Liver (tissue), 8 donors: ENCODE measurements at regions not wholly inside any gene's neighbourhood (a gene's known extent, or its start where the extent isn't known, plus 50 kb on each side); places are given as distances from the start of the nearest gene placed in this dataset.

Experiments used
- DNase-seq: peaks from one replicate; pipeline ENCODE4 v3.0.0-alpha.2; 2017; ENCODE audit warnings: low spot score
- H3K27ac ChIP-seq, 2 donors: one replicate each; pipeline ENCODE4 v1.7.0; 2013; ENCODE audit warnings: inconsistent platforms in 2 of 2, low read length in 2 of 2, control low read depth in 1 of 2, low read depth in 1 of 2, mild to moderate bottlenecking in 1 of 2
- H3K27me3 ChIP-seq, 4 donors: one replicate each; pipeline versions ENCODE4 v1.6.1 to v1.7.0; 2013; ENCODE audit warnings: low read length in 3 of 4, inconsistent platforms in 1 of 4, mild to moderate bottlenecking in 1 of 4, moderate library complexity in 1 of 4; ENCODE audit not compliant: control insufficient read depth in 4 of 4, insufficient read depth in 4 of 4
- H3K36me3 ChIP-seq, 4 donors: one replicate each; pipeline versions ENCODE4 v1.6.1 to v1.7.0; 2013; ENCODE audit warnings: low read length in 3 of 4, mild to moderate bottlenecking in 3 of 4, low read depth in 1 of 4, moderate library complexity in 1 of 4; ENCODE audit not compliant: control insufficient read depth in 4 of 4, insufficient read depth in 3 of 4
- H3K4me1 ChIP-seq, 4 donors: one replicate each; pipeline versions ENCODE4 v1.6.1 to v1.7.0; 2013; ENCODE audit warnings: low read length in 3 of 4, mild to moderate bottlenecking in 3 of 4, moderate library complexity in 1 of 4; ENCODE audit not compliant: control insufficient read depth in 4 of 4, insufficient read depth in 4 of 4
- H3K4me3 ChIP-seq, 3 donors: one replicate each; pipeline versions ENCODE4 v1.6.1 to v1.7.0; 2013; ENCODE audit warnings: low read length in 3 of 3, control low read depth in 1 of 3, low read depth in 1 of 3, mild to moderate bottlenecking in 1 of 3
- H3K9ac ChIP-seq, 2 donors: one replicate each; pipeline ENCODE4 v1.7.0; 2013; ENCODE audit warnings: low read length in 2 of 2, mild to moderate bottlenecking in 2 of 2, moderate library complexity in 2 of 2, control low read depth in 1 of 2, low read depth in 1 of 2
- H3K9me3 ChIP-seq, 4 donors: one replicate each; pipeline versions ENCODE4 v1.6.1 to v1.7.0; 2013; ENCODE audit warnings: low read length in 3 of 4; ENCODE audit not compliant: control insufficient read depth in 4 of 4
- EGR1 ChIP-seq, 2 donors: IDR thresholded peaks; 2 replicates each; pipeline ENCODE4 v1.6.1; 2016 to 2018; ENCODE audit warnings: antibody characterized with exemption in 2 of 2, low read depth in 2 of 2
- FOXA1 ChIP-seq: IDR thresholded peaks from 2 replicates; pipeline ENCODE4 v1.6.1; 2016; ENCODE audit warnings: antibody characterized with exemption
- FOXA2 ChIP-seq: IDR thresholded peaks from 2 replicates; pipeline ENCODE4 v1.6.1; 2016; ENCODE audit warnings: antibody characterized with exemption
- GABPA ChIP-seq, 2 donors: IDR thresholded peaks in 1 of 2; conservative IDR thresholded peaks in 1 of 2; 2 replicates each; pipeline ENCODE4 v1.6.1; 2016; ENCODE audit warnings: antibody characterized with exemption in 2 of 2, mild to moderate bottlenecking in 1 of 2, moderate library complexity in 1 of 2
- HNF4A ChIP-seq, 2 donors: conservative IDR thresholded peaks; 2 replicates each; pipeline ENCODE4 v1.6.1; 2016; ENCODE audit warnings: antibody characterized with exemption in 2 of 2, mild to moderate bottlenecking in 2 of 2
- HNF4G ChIP-seq: IDR thresholded peaks from 2 replicates; pipeline ENCODE4 v1.6.1; 2016; ENCODE audit warnings: antibody characterized with exemption
- JUND ChIP-seq, 2 donors: IDR thresholded peaks; 2 replicates each; pipeline ENCODE4 v1.6.1; 2016; ENCODE audit warnings: antibody characterized with exemption in 2 of 2
- MAX ChIP-seq: IDR thresholded peaks from 2 replicates; pipeline ENCODE4 v1.6.1; 2016; ENCODE audit warnings: antibody characterized with exemption
- NR2F2 ChIP-seq: IDR thresholded peaks from 2 replicates; pipeline ENCODE4 v1.6.1; 2016; ENCODE audit warnings: antibody characterized with exemption
- RAD21 ChIP-seq, 2 donors: IDR thresholded peaks; 2 replicates each; pipeline ENCODE4 v1.6.1; 2016; ENCODE audit warnings: antibody characterized with exemption in 2 of 2, mild to moderate bottlenecking in 2 of 2
- REST ChIP-seq: IDR thresholded peaks from 2 replicates; pipeline ENCODE4 v1.6.1; 2016; ENCODE audit warnings: antibody characterized with exemption, mild to moderate bottlenecking
- RXRA ChIP-seq, 2 donors: IDR thresholded peaks; 2 replicates each; pipeline ENCODE4 v1.6.1; 2017 to 2018; ENCODE audit warnings: antibody characterized with exemption in 2 of 2, mild to moderate bottlenecking in 1 of 2
- SP1 ChIP-seq: IDR thresholded peaks from 2 replicates; pipeline ENCODE4 v1.6.1; 2018; ENCODE audit warnings: antibody characterized with exemption, mild to moderate bottlenecking
- TAF1 ChIP-seq: conservative IDR thresholded peaks from 2 replicates; pipeline ENCODE4 v1.6.1; 2016; ENCODE audit warnings: antibody characterized with exemption, mild to moderate bottlenecking
- YY1 ChIP-seq: IDR thresholded peaks from 2 replicates; pipeline ENCODE4 v1.6.1; 2016; ENCODE audit warnings: antibody characterized with exemption, mild to moderate bottlenecking
- WGBS: extraction: QIAGEN DNeasy Blood & Tissue Kit; methylation state at CpG from one replicate; pipeline ENCODE4 v1.1.7; 2013; 5-methylcytosine and 5-hydroxymethylcytosine counted together
- TF ChIP-seq, protein P1 (sequence below): IDR thresholded peaks from 2 replicates; pipeline ENCODE4 v1.6.1; 2016; ENCODE audit warnings: antibody characterized with exemption
- TF ChIP-seq, protein P2 (sequence below): fragments of 150-350 bp; IDR thresholded peaks from 2 replicates; pipeline ENCODE4 v1.5.1; 2017; ENCODE audit warnings: improper control_type of control experiment, low read depth, low read length; ENCODE audit not compliant: missing input control
- TF ChIP-seq, protein P3 (sequence below): IDR thresholded peaks from 2 replicates; pipeline ENCODE4 v1.6.1; 2016; ENCODE audit warnings: antibody characterized with exemption
- donor health status: healthy.
- donor health status: healthy.
- donor health status: healthy.
- donor health status: healthy.
- donor health status: healthy.

GRCh38 chr21:19244502-19245187, 841.1 kb upstream of the TMPRSS15 start:
- Histone ChIP-seq H3K27ac (no peak overlapping the region), H3K9ac (no peak overlapping the region), H3K4me3 (no peak overlapping the region), H3K36me3 (no peaks in the 10 kb centered on the region), H3K4me1 (no peaks in the 10 kb centered on the region), H3K27me3 (no peaks in the 10 kb centered on the region), H3K9me3 (no peaks in the 10 kb centered on the region)
- DNase-seq, result no peak
- TF ChIP-seq FOXA1 (no peak), YY1 (no peak), HNF4G (no peak), REST (no peak), HNF4A (conservative IDR thresholded peaks at IDR 0.05) (no peak), MAX (no peak), RAD21 (IDR thresholded peaks at IDR 0.05) (no peak), JUND (IDR thresholded peaks at IDR 0.05) (no peak), TAF1 (no peak), GABPA (IDR thresholded peaks at IDR 0.05 in 1 of 2, conservative IDR thresholded peaks at IDR 0.05 in 1 of 2) (no peak), EGR1 (IDR thresholded peaks at IDR 0.05; ENCODE audit: low read depth in 2 of 2) (no peak), RXRA (IDR thresholded peaks at IDR 0.05) (no peak), FOXA2 (no peak), SP1 (no peak), NR2F2 (no peak)
- TF ChIP-seq, protein P1, sequence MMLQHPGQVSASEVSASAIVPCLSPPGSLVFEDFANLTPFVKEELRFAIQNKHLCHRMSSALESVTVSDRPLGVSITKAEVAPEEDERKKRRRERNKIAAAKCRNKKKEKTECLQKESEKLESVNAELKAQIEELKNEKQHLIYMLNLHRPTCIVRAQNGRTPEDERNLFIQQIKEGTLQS, result no peak
- TF ChIP-seq, protein P2, sequence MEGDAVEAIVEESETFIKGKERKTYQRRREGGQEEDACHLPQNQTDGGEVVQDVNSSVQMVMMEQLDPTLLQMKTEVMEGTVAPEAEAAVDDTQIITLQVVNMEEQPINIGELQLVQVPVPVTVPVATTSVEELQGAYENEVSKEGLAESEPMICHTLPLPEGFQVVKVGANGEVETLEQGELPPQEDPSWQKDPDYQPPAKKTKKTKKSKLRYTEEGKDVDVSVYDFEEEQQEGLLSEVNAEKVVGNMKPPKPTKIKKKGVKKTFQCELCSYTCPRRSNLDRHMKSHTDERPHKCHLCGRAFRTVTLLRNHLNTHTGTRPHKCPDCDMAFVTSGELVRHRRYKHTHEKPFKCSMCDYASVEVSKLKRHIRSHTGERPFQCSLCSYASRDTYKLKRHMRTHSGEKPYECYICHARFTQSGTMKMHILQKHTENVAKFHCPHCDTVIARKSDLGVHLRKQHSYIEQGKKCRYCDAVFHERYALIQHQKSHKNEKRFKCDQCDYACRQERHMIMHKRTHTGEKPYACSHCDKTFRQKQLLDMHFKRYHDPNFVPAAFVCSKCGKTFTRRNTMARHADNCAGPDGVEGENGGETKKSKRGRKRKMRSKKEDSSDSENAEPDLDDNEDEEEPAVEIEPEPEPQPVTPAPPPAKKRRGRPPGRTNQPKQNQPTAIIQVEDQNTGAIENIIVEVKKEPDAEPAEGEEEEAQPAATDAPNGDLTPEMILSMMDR, result no peak
- TF ChIP-seq, protein P3, sequence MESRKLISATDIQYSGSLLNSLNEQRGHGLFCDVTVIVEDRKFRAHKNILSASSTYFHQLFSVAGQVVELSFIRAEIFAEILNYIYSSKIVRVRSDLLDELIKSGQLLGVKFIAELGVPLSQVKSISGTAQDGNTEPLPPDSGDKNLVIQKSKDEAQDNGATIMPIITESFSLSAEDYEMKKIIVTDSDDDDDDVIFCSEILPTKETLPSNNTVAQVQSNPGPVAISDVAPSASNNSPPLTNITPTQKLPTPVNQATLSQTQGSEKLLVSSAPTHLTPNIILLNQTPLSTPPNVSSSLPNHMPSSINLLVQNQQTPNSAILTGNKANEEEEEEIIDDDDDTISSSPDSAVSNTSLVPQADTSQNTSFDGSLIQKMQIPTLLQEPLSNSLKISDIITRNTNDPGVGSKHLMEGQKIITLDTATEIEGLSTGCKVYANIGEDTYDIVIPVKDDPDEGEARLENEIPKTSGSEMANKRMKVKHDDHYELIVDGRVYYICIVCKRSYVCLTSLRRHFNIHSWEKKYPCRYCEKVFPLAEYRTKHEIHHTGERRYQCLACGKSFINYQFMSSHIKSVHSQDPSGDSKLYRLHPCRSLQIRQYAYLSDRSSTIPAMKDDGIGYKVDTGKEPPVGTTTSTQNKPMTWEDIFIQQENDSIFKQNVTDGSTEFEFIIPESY, result no peak
- WGBS, result 90% methylated on average over 28 of the region's 28 CpGs
